H9 (cell line): ENCODE measurements at regions not wholly inside any gene's neighbourhood (a gene's known extent, or its start where the extent isn't known, plus 50 kb on each side); places are given as distances from the start of the nearest gene placed in this dataset.

Experiments used
- DNase-seq: peaks from one replicate; pipeline ENCODE4 v3.0.0-alpha.2; 2017
- H2AFZ ChIP-seq: one replicate; pipeline ENCODE4 v1.6.1; 2013; ENCODE audit warnings: mild to moderate bottlenecking, low read length, control low read depth, moderate library complexity
- H2AK5ac ChIP-seq: 2 replicates; pipeline ENCODE4 v1.6.1; 2013; ENCODE audit warnings: low read length, control low read depth, mixed read lengths; ENCODE audit not compliant: insufficient read length
- H2BK120ac ChIP-seq: one replicate; pipeline ENCODE4 v1.6.1; 2013; ENCODE audit warnings: low read depth, mild to moderate bottlenecking, low read length, control low read depth, inconsistent platforms; ENCODE audit not compliant: poor library complexity, severe bottlenecking
- H2BK12ac ChIP-seq: 2 replicates; pipeline ENCODE4 v1.6.1; 2013; ENCODE audit warnings: low read length, control low read depth, mixed read lengths, low read depth; ENCODE audit not compliant: insufficient read length
- H2BK15ac ChIP-seq: 2 replicates; pipeline ENCODE4 v1.6.1; 2013; ENCODE audit warnings: low read depth, low read length, control low read depth
- H2BK20ac ChIP-seq: one replicate; pipeline ENCODE4 v1.6.1; 2013; ENCODE audit warnings: low read depth, mild to moderate bottlenecking, low read length, control low read depth, inconsistent platforms; ENCODE audit not compliant: poor library complexity, severe bottlenecking
- H2BK5ac ChIP-seq: 2 replicates; pipeline ENCODE4 v1.6.1; 2013; ENCODE audit warnings: low read length, control low read depth, mixed read lengths; ENCODE audit not compliant: insufficient read length
- H3K14ac ChIP-seq: 2 replicates; pipeline ENCODE4 v1.6.1; 2013; ENCODE audit warnings: low read length, control low read depth; ENCODE audit not compliant: insufficient read depth
- H3K18ac ChIP-seq: 2 replicates; pipeline ENCODE4 v1.6.1; 2013; ENCODE audit warnings: low read depth, mild to moderate bottlenecking, mixed read lengths, low read length, control low read depth; ENCODE audit not compliant: insufficient read length
- H3K23ac ChIP-seq: 2 replicates; pipeline ENCODE4 v1.6.1; 2013; ENCODE audit warnings: low read length, control low read depth, mixed read lengths, low read depth; ENCODE audit not compliant: insufficient read length
- H3K23me2 ChIP-seq: 2 replicates; pipeline ENCODE4 v1.6.1; 2013; ENCODE audit warnings: low read depth, mild to moderate bottlenecking, mixed read lengths, low read length, control low read depth; ENCODE audit not compliant: insufficient read length, poor library complexity, severe bottlenecking
- H3K27ac ChIP-seq: 2 replicates; pipeline ENCODE4 v1.5.1; 2013; ENCODE audit warnings: low read length, control low read depth, mixed read lengths, low read depth; ENCODE audit not compliant: insufficient read length
- H3K27me3 ChIP-seq: 2 replicates; pipeline ENCODE4 v1.6.1; 2013; ENCODE audit warnings: low read length, control low read depth, inconsistent platforms; ENCODE audit not compliant: insufficient read depth
- H3K4ac ChIP-seq: 2 replicates; pipeline ENCODE4 v1.6.1; 2013; ENCODE audit warnings: low read depth, mild to moderate bottlenecking, control low read depth, inconsistent platforms, low read length, moderate library complexity
- H3K4me1 ChIP-seq: 2 replicates; pipeline ENCODE4 v1.6.1; 2013; ENCODE audit warnings: low read length, control low read depth, inconsistent platforms; ENCODE audit not compliant: insufficient read depth
- H3K4me2 ChIP-seq: 2 replicates; pipeline ENCODE4 v1.6.1; 2013; ENCODE audit warnings: low read length, control low read depth, mixed read lengths; ENCODE audit not compliant: insufficient read length, insufficient read depth
- H3K56ac ChIP-seq: 2 replicates; pipeline ENCODE4 v1.6.1; 2013; ENCODE audit warnings: low read depth, mild to moderate bottlenecking, mixed read lengths, low read length, control low read depth; ENCODE audit not compliant: insufficient read length
- H3K79me1 ChIP-seq: 2 replicates; pipeline ENCODE4 v1.6.1; 2013; ENCODE audit warnings: low read depth, mild to moderate bottlenecking, moderate library complexity, low read length, control low read depth, inconsistent platforms; ENCODE audit not compliant: insufficient read depth, poor library complexity, severe bottlenecking
- H3K79me2 ChIP-seq: 2 replicates; pipeline ENCODE4 v1.6.1; 2013; ENCODE audit warnings: low read length, control low read depth, inconsistent platforms; ENCODE audit not compliant: insufficient read depth
- H3K9ac ChIP-seq: 2 replicates; pipeline ENCODE4 v1.6.1; 2013; ENCODE audit warnings: low read length, control low read depth, mixed read lengths; ENCODE audit not compliant: insufficient read length; ENCODE audit errors: extremely low read depth
- H3K9me3 ChIP-seq: one replicate; pipeline ENCODE4 v1.6.1; 2013; ENCODE audit warnings: low read depth, low read length, inconsistent platforms; ENCODE audit not compliant: control insufficient read depth
- H3T11ph ChIP-seq: one replicate; pipeline ENCODE4 v1.6.1; 2013; ENCODE audit warnings: mild to moderate bottlenecking, low read length, control low read depth, inconsistent platforms
- H4K20me1 ChIP-seq: one replicate; pipeline ENCODE4 v1.6.1; 2013; ENCODE audit not compliant: control insufficient read depth, insufficient read length, insufficient read depth
- H4K5ac ChIP-seq: 2 replicates; pipeline ENCODE4 v1.6.1; 2013; ENCODE audit warnings: low read depth, mild to moderate bottlenecking, mixed read lengths, low read length, control low read depth; ENCODE audit not compliant: insufficient read length
- H4K8ac ChIP-seq: replicated peaks from 2 replicates; pipeline ENCODE4 v1.6.1; 2013; ENCODE audit warnings: low read length, control low read depth, mixed read lengths, low read depth; ENCODE audit not compliant: insufficient read length
- H4K91ac ChIP-seq: 2 replicates; pipeline ENCODE4 v1.6.1; 2013; ENCODE audit warnings: low read depth, mild to moderate bottlenecking, moderate library complexity, mixed read lengths, low read length, control low read depth; ENCODE audit not compliant: insufficient read length
- H3K27ac Mint-ChIP-seq, 3 experiments: 2 replicates in 2 of 3; 3 replicates in 1 of 3; pipeline ENCODE4 v1.8.0; 2020 to 2021; ENCODE audit warnings: mixed read lengths in 3 of 3, mild to moderate bottlenecking in 1 of 3, moderate library complexity in 1 of 3
- H3K27me3 Mint-ChIP-seq: 2 replicates; pipeline ENCODE4 v1.8.0; 2021; ENCODE audit warnings: low read depth, mild to moderate bottlenecking, moderate library complexity, mixed read lengths
- H3K36me3 Mint-ChIP-seq, 3 experiments: 2 replicates in 2 of 3; 3 replicates in 1 of 3; pipeline ENCODE4 v1.8.0; 2020 to 2021; ENCODE audit warnings: low read depth in 3 of 3, mixed read lengths in 3 of 3; ENCODE audit not compliant: insufficient read depth in 1 of 3
- H3K4me1 Mint-ChIP-seq, 2 experiments: 2 replicates each; pipeline ENCODE4 v1.8.0; 2020; ENCODE audit warnings: mixed read lengths in 2 of 2
- H3K4me3 Mint-ChIP-seq, 2 experiments: 2 replicates in 1 of 2; 3 replicates in 1 of 2; pipeline ENCODE4 v1.8.0; 2020 to 2021; ENCODE audit warnings: mild to moderate bottlenecking in 2 of 2, mixed read lengths in 2 of 2, moderate library complexity in 1 of 2
- H3K9me3 Mint-ChIP-seq, 2 experiments: 2 replicates in 1 of 2; 3 replicates in 1 of 2; pipeline ENCODE4 v1.8.0; 2020; ENCODE audit warnings: mild to moderate bottlenecking in 2 of 2, mixed read lengths in 2 of 2, moderate library complexity in 1 of 2
- WGBS: extraction: QIAGEN DNeasy Blood & Tissue Kit; methylation state at CpG from one replicate; pipeline ENCODE4 v1.1.7; 2013; ENCODE audit warnings: missing lambda C conversion rate, low lambda C conversion rate, mixed read lengths; ENCODE audit not compliant: insufficient read length; ENCODE audit errors: extremely low coverage; 5-methylcytosine and 5-hydroxymethylcytosine counted together
- TF ChIP-seq, protein P1 (sequence below): fragments of 200-600 bp; sonication (generic); conservative IDR thresholded peaks from 3 replicates; pipeline ENCODE4 v1.8.0; 2021; ENCODE audit warnings: antibody characterized with exemption, mild to moderate bottlenecking

DNA sequence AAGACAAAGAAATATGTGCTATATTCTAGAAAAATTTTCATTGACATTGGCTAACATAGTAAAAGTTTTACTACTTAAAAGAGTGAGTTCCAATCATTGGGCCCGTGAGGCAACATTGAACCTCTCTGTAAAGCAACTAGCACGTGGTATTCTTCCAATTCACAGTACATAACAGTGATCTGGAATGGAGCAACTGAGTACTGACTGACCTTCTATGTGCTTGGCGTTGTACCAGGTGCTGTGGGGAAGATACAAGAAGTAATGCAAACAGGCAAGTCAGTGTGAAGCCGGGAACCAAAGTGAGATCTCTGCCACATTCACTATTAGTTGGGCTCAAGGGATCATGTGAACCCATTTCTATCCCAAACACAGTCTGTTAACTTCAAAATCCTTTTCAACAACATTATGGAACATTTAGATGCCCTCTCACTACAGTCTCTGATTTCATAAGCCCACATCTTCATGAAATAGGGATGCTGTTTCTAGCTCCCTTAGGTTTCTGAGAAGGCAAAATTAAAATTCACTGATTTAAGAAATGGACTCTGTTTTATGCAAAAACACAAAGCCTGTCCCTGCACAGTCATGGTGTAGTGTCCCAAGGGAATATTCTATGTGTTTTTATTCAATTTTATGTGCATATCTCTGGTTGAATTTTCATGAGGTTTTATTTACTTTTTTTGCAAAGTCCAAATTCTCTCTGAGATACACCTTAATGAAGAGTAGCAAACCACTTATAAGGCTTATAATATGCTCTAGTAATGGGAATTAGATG lies 61.8 kb upstream of the NCAM1 start:
- Histone ChIP-seq H3K79me1 (no peaks in the 10 kb centered on the region), H2AK5ac (no peak overlapping the region), H4K5ac (no peak overlapping the region), H3K4me2 (no peak overlapping the region), H3K4me1 (no peaks in the 10 kb centered on the region; the same call in 1 of the 2 replicates), H3K23me2 (no peaks in the 10 kb centered on the region), H2BK12ac (no peak overlapping the region), H2AFZ (no peak overlapping the region), H3K79me2 (no peaks in the 10 kb centered on the region), H4K91ac (no peak overlapping the region), H3T11ph (no peak overlapping the region), H4K8ac (no peak overlapping the region), H3K9me3 (no peaks in the 10 kb centered on the region), H3K27ac (no peak overlapping the region), H2BK120ac (no peak overlapping the region), H3K18ac (no peak overlapping the region), H3K4ac (no peak overlapping the region), H4K20me1 (no peaks in the 10 kb centered on the region), H2BK5ac (no peak overlapping the region), H3K23ac (no peak overlapping the region), H2BK15ac (no peak overlapping the region), H3K56ac (no peak overlapping the region), H2BK20ac (no peak overlapping the region), H3K9ac (no peak overlapping the region), H3K14ac (no peak overlapping the region), H3K27me3 (no peaks in the 10 kb centered on the region)
- Mint-ChIP-seq H3K36me3 (no peaks in the 10 kb centered on the region), H3K4me1 (0 out of 4 replicates have a peak, but pooled peaks cover 0 to 1% of the 10 kb centered on the region in 2 experiments), H3K27me3 (peaks cover 4% of the 10 kb centered on the region), H3K4me3 (no peak overlapping the region), H3K27ac (no peak overlapping the region), H3K9me3 (no peaks in the 10 kb centered on the region; a peak in 1 of 5 replicates)
- WGBS, result no CpG with 5 or more reads among the region's 4 CpGs
- DNase-seq, result no peak
- TF ChIP-seq, protein P1, sequence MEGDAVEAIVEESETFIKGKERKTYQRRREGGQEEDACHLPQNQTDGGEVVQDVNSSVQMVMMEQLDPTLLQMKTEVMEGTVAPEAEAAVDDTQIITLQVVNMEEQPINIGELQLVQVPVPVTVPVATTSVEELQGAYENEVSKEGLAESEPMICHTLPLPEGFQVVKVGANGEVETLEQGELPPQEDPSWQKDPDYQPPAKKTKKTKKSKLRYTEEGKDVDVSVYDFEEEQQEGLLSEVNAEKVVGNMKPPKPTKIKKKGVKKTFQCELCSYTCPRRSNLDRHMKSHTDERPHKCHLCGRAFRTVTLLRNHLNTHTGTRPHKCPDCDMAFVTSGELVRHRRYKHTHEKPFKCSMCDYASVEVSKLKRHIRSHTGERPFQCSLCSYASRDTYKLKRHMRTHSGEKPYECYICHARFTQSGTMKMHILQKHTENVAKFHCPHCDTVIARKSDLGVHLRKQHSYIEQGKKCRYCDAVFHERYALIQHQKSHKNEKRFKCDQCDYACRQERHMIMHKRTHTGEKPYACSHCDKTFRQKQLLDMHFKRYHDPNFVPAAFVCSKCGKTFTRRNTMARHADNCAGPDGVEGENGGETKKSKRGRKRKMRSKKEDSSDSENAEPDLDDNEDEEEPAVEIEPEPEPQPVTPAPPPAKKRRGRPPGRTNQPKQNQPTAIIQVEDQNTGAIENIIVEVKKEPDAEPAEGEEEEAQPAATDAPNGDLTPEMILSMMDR, result no peak
